Activated CD8-positive, alpha-beta memory T cell treated with anti-CD3 and anti-CD28 coated beads for 36 hours (primary cell): ENCODE measurements at regions not wholly inside any gene's neighbourhood (a gene's known extent, or its start where the extent isn't known, plus 50 kb on each side); places are given as distances from the start of the nearest gene placed in this dataset.
"Not testable (repeated sequence)": the region's sequence is repeated elsewhere in the genome, so short reads cannot be mapped to it uniquely, and the experiment has no call there.

Experiments
- CTCF ChIA-PET: fragments of 350-600 bp; sonication (Branson Sonifier 250); formaldehyde crosslinking; loops from one replicate; lab custom pipeline; 2021; ENCODE audit warnings: antibody characterized with exemption; lab: Charles Lee
- POLR2A ChIA-PET: fragments of 350-600 bp; sonication (Branson Sonifier 250); formaldehyde crosslinking; loops from one replicate; lab custom pipeline; 2021; ENCODE audit warnings: antibody characterized with exemption; lab: Charles Lee

GRCh38 chr11:106520146-106520912, 442.9 kb downstream of the AASDHPPT start:
- POLR2A ChIA-PET, result no interaction called here

GRCh38 chr11:106520920-106521319, 443.5 kb downstream of the AASDHPPT start:
- POLR2A ChIA-PET, result no interaction called here

More at GRCh38 chr11:106520146-106520912, 442.9 kb downstream of the AASDHPPT start:
- CTCF ChIA-PET, result no interaction called here

GRCh38 chr11:106523171-106523570, 445.7 kb downstream of the AASDHPPT start:
- CTCF ChIA-PET, result no interaction called here
- POLR2A ChIA-PET, result no interaction called here

More at GRCh38 chr11:106520920-106521319, 443.5 kb downstream of the AASDHPPT start:
- CTCF ChIA-PET, result no interaction called here

GRCh38 chr11:106523921-106524320, 446.5 kb downstream of the AASDHPPT start:
- CTCF ChIA-PET, result no interaction called here

GRCh38 chr11:106524436-106524835, 447.0 kb downstream of the AASDHPPT start:
- POLR2A ChIA-PET, result no interaction called here
- CTCF ChIA-PET, result no interaction called here

More at GRCh38 chr11:106523921-106524320, 446.5 kb downstream of the AASDHPPT start:
- POLR2A ChIA-PET, result no interaction called here

GRCh38 chr11:106531648-106532047, 454.2 kb downstream of the AASDHPPT start:
- CTCF ChIA-PET, result interaction anchor here (0.6 kb wide), 1 partner anchor 447 kb away, joined by 4 read pairs; no protein-coding TSS in a partner anchor
- POLR2A ChIA-PET, result not testable (repeated sequence)

- POLR2A ChIA-PET, result no interaction called here
- CTCF ChIA-PET, result no interaction called here
Measured at GRCh38 chr11:106533046-106533445, 455.6 kb downstream of the AASDHPPT start.

- ChIA-PET POLR2A (no interaction called here), CTCF (no interaction called here)
Measured at GRCh38 chr11:106540001-106540400, 462.5 kb downstream of the AASDHPPT start.

GRCh38 chr11:106548406-106548805, 469.9 kb downstream of the GUCY1A2 start:
- ChIA-PET CTCF (no interaction called here), POLR2A (no interaction called here)

GRCh38 chr11:106551744-106552673, 466.3 kb downstream of the GUCY1A2 start:
- ChIA-PET POLR2A (no interaction called here), CTCF (no interaction called here)

- CTCF ChIA-PET, result no interaction called here
- POLR2A ChIA-PET, result no interaction called here
Measured at GRCh38 chr11:106552694-106553203, 465.5 kb downstream of the GUCY1A2 start.

GRCh38 chr11:106553304-106553703, 465.0 kb downstream of the GUCY1A2 start:
- CTCF ChIA-PET, result no interaction called here
- POLR2A ChIA-PET, result no interaction called here

- POLR2A ChIA-PET, CTCF ChIA-PET: not testable (repeated sequence)
Measured at GRCh38 chr11:106555566-106556250, 462.6 kb downstream of the GUCY1A2 start.

- ChIA-PET CTCF (no interaction called here), POLR2A (no interaction called here)
Measured at GRCh38 chr11:106565326-106565725, 452.9 kb downstream of the GUCY1A2 start.

GRCh38 chr11:106568632-106569031, 449.6 kb downstream of the GUCY1A2 start:
- ChIA-PET POLR2A (no interaction called here), CTCF (no interaction called here)

- CTCF ChIA-PET, POLR2A ChIA-PET: not testable (repeated sequence)
Measured at GRCh38 chr11:106577384-106577783, 440.9 kb downstream of the GUCY1A2 start.

GRCh38 chr11:106581399-106581798, 436.9 kb downstream of the GUCY1A2 start:
- POLR2A ChIA-PET, result no interaction called here

GRCh38 chr11:106585061-106585460, 433.2 kb downstream of the GUCY1A2 start:
- POLR2A ChIA-PET, result no interaction called here
- CTCF ChIA-PET, result no interaction called here

More at GRCh38 chr11:106581399-106581798, 436.9 kb downstream of the GUCY1A2 start:
- CTCF ChIA-PET, result no interaction called here

- CTCF ChIA-PET, result no interaction called here
- POLR2A ChIA-PET, result no interaction called here
Measured at GRCh38 chr11:106594751-106595351, 423.4 kb downstream of the GUCY1A2 start.
